ENCODE measurements at regions not wholly inside any gene's neighbourhood (a gene's known extent, or its start where the extent isn't known, plus 50 kb on each side); places are given as distances from the start of the nearest gene placed in this dataset.
"Not testable (repeated sequence)": the region's sequence is repeated elsewhere in the genome, so short reads cannot be mapped to it uniquely, and the experiment has no call there.

DNA sequence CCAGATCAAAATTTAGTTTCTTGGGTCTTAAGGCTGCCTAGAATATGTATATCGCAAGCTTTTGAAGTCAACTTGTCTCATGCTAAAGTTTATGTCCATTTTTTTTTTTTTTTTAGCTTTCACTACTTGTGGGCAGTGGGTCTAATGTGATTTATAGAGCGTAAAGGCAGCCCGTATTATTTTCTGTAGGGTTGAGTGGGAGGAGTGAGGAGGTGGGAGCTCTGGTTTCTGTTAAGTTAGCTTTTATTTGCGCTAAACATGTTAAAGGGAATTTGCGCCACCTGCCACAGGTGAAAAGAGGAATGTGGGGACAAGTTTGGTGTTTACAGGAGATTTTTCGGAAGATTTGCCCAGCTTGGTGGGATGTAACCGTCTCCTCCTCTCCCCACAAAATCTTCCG, 234.2 kb downstream of the IL20RB start:
- CTCF ChIA-PET = no interaction called here
- H3K4me1 Mint-ChIP-seq = no peaks in the 10 kb centered on the region
- Histone ChIP-seq H3K4me3 (ENCODE audit: control insufficient read depth in 1 of 2, extremely low read depth in 1 of 2, low read length in 1 of 2) (no peak overlapping the region), H3K27me3 (replicated peaks in 1 of 2; ENCODE audit: control insufficient read depth in 2 of 2, extremely low read depth in 1 of 2, insufficient read depth in 2 of 2, low read length in 1 of 2) (peaks cover 0 to 3% of the 10 kb centered on the region in 2 experiments), H3K9me3 (no peaks in the 10 kb centered on the region), H3K4me1 (ENCODE audit: control insufficient read depth in 1 of 2, extremely low read depth in 1 of 2, insufficient read depth in 2 of 2, low read length in 2 of 2) (no peaks in the 10 kb centered on the region), H3K36me3 (ENCODE audit: control insufficient read depth in 2 of 2, extremely low read depth in 1 of 2, insufficient read depth in 1 of 2, low read length in 1 of 2) (no peaks in the 10 kb centered on the region), H3K27ac (ENCODE audit: low read length) (no peak overlapping the region)
- ATAC-seq (replicated peaks in 1 of 4) (no peak), DNase-seq (no peak)
- WGBS (ENCODE audit: insufficient coverage) = 92% methylated on average over 4 of the region's 8 CpGs
- H3K27ac Mint-ChIP-seq = no peak overlapping the region
- H3K27me3 Mint-ChIP-seq = peaks cover 8 to 12% of the 10 kb centered on the region in 2 donors
- POLR2A ChIA-PET = no interaction called here
- H3K36me3 Mint-ChIP-seq = no peaks in the 10 kb centered on the region
- no peaks in the 10 kb centered on the region for H3K9me3 Mint-ChIP-seq
- no peak overlapping the region for H3K4me3 Mint-ChIP-seq

DNA sequence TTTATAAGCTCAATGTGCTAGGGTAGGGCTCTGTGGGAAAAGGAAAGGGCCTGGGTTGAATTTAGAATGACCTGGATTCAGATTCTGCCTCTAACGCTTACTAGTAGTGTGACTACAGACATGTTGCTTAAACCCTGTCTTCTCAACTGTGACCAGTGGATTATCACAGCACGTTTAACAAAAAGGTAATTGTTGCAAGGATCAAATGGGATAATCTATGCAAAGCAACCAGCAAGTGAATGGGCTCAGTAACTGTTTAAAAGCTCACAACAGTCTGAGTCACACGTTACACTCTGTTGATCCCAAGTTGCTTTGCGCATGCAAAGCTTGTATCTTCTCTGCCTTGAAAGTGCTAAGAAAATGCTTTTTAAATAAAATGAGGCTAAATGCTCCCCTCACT, 236.5 kb downstream of the IL20RB start:
- DNase-seq = no peak
- WGBS (ENCODE audit: insufficient coverage) = 68% methylated on average over 3 of the region's 4 CpGs
- Histone ChIP-seq H3K4me1 (ENCODE audit: control insufficient read depth in 1 of 2, extremely low read depth in 1 of 2, insufficient read depth in 2 of 2, low read length in 2 of 2) (no peaks in the 10 kb centered on the region), H3K4me3 (ENCODE audit: control insufficient read depth in 1 of 2, extremely low read depth in 1 of 2, low read length in 1 of 2) (no peak overlapping the region), H3K27ac (ENCODE audit: low read length) (no peak overlapping the region), H3K27me3 (replicated peaks in 1 of 2; ENCODE audit: control insufficient read depth in 2 of 2, extremely low read depth in 1 of 2, insufficient read depth in 2 of 2, low read length in 1 of 2) (peaks cover 0 to 3% of the 10 kb centered on the region in 2 experiments), H3K9me3 (no peaks in the 10 kb centered on the region), H3K36me3 (ENCODE audit: control insufficient read depth in 2 of 2, extremely low read depth in 1 of 2, insufficient read depth in 1 of 2, low read length in 1 of 2) (no peaks in the 10 kb centered on the region)
- CTCF ChIA-PET = interaction anchor here in 1 of 2 donors (0.5 kb wide), 1 partner anchor 383 kb away, joined by 3 read pairs; no protein-coding TSS in a partner anchor
- Mint-ChIP-seq H3K27ac (no peak overlapping the region), H3K36me3 (no peaks in the 10 kb centered on the region), H3K4me1 (no peaks in the 10 kb centered on the region), H3K4me3 (no peak overlapping the region), H3K27me3 (peaks cover 8 to 12% of the 10 kb centered on the region in 2 donors), H3K9me3 (peaks cover 0 to under 1% (median 0%) of the 10 kb centered on the region in 3 donors)
- POLR2A ChIA-PET = no interaction called here
- ATAC-seq (replicated peaks in 1 of 4) = no peak

DNA sequence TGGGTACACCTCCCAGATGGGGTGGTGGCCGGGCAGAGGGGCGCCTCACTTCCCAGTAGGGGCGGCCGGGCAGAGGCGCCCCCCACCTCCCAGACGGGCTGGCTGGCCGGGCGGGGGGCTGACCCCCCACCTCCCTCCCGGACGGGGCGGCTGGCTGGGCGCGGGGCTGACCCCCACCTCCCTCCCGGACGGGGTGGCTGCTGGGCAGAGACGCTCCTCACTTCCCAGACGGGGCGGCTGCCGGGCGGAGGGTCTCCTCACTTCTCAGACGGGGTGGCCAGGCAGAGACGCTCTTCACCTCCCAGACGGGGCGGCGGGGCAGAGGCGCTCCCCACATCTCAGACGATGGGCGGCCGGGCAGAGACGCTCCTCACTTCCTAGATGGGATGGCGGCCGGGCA, 240.6 kb downstream of the IL20RB start:
- H3K27me3 Mint-ChIP-seq = peaks cover 5 to 12% of the 10 kb centered on the region in 2 donors
- H3K4me3 Mint-ChIP-seq; H3K9me3 ChIP-seq; H3K27ac Mint-ChIP-seq; H3K4me1 Mint-ChIP-seq; H3K36me3 ChIP-seq (ENCODE audit: control insufficient read depth in 2 of 2, extremely low read depth in 1 of 2, insufficient read depth in 1 of 2, low read length in 1 of 2); POLR2A ChIA-PET; H3K4me1 ChIP-seq (ENCODE audit: control insufficient read depth in 1 of 2, extremely low read depth in 1 of 2, insufficient read depth in 2 of 2, low read length in 2 of 2); H3K27ac ChIP-seq (ENCODE audit: low read length); H3K36me3 Mint-ChIP-seq; H3K4me3 ChIP-seq (ENCODE audit: control insufficient read depth in 1 of 2, extremely low read depth in 1 of 2, low read length in 1 of 2); DNase-seq; CTCF ChIA-PET; ATAC-seq (replicated peaks in 1 of 4); H3K27me3 ChIP-seq (replicated peaks in 1 of 2; ENCODE audit: control insufficient read depth in 2 of 2, extremely low read depth in 1 of 2, insufficient read depth in 2 of 2, low read length in 1 of 2); H3K9me3 Mint-ChIP-seq: not testable (repeated sequence)
- WGBS (ENCODE audit: insufficient coverage) = 94% methylated on average over 8 of the region's 32 CpGs

DNA sequence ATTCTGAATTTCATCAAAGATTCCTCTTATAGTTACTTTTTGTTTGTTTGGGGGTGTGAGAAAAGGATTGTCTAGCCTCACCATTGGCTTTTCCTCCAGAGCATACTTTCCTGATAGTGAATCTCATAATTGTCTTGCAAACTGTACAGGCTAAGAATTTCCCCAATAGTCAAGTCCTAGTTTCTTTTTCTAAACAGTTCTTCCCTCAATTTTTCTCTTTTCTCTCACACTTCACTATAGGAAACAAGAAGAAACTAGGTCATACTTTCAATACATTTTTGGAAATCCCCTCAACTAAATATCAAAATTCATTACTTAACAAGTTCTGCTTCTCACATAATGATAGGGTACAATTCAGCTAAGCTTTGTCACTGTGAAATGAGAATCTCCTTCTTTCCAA, 241.9 kb downstream of the IL20RB start:
- no peaks in the 10 kb centered on the region for H3K36me3 Mint-ChIP-seq
- Histone ChIP-seq H3K4me1 (ENCODE audit: control insufficient read depth in 1 of 2, extremely low read depth in 1 of 2, insufficient read depth in 2 of 2, low read length in 2 of 2) (no peaks in the 10 kb centered on the region), H3K4me3 (ENCODE audit: control insufficient read depth in 1 of 2, extremely low read depth in 1 of 2, low read length in 1 of 2) (no peak overlapping the region), H3K9me3 (no peaks in the 10 kb centered on the region), H3K36me3 (ENCODE audit: control insufficient read depth in 2 of 2, extremely low read depth in 1 of 2, insufficient read depth in 1 of 2, low read length in 1 of 2) (no peaks in the 10 kb centered on the region), H3K27ac (ENCODE audit: low read length) (no peak overlapping the region), H3K27me3 (replicated peaks in 1 of 2; ENCODE audit: control insufficient read depth in 2 of 2, extremely low read depth in 1 of 2, insufficient read depth in 2 of 2, low read length in 1 of 2) (no peaks in the 10 kb centered on the region)
- H3K27ac Mint-ChIP-seq = no peak overlapping the region
- H3K9me3 Mint-ChIP-seq = peaks cover 0 to 8% (median 3%) of the 10 kb centered on the region in 3 donors
- H3K4me1 Mint-ChIP-seq = no peaks in the 10 kb centered on the region
- DNase-seq (no peak), ATAC-seq (replicated peaks in 1 of 4) (no peak)
- H3K4me3 Mint-ChIP-seq = no peak overlapping the region
- ChIA-PET POLR2A (no interaction called here), CTCF (no interaction called here)
- peaks cover 5 to 7% of the 10 kb centered on the region in 2 donors for H3K27me3 Mint-ChIP-seq

DNA sequence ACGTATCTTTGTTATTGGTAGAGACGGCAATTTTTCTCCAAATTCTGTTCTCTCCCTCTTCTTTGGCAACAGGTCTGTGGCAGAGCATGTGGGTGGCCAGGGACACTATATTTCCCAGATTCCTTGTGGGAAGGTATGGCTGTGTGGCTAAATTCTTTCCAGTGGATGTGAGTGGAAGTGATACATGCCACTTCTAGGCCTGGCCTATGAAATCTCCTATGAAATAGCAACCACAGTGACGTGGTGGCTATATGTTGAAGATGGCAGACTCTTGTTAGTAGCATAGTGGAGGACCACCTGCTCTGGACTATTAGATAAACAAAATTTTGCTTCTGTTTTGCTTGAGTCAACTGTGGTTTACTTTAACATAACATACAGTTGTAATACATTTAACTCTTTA, 243.3 kb downstream of the IL20RB start:
- Mint-ChIP-seq H3K4me1 (no peaks in the 10 kb centered on the region), H3K36me3 (no peaks in the 10 kb centered on the region), H3K27me3 (peaks cover 3 to 8% of the 10 kb centered on the region in 2 donors), H3K9me3 (peaks cover 0 to 8% (median 3%) of the 10 kb centered on the region in 3 donors), H3K27ac (no peak overlapping the region), H3K4me3 (no peak overlapping the region)
- Histone ChIP-seq H3K36me3 (ENCODE audit: control insufficient read depth in 2 of 2, extremely low read depth in 1 of 2, insufficient read depth in 1 of 2, low read length in 1 of 2) (no peaks in the 10 kb centered on the region), H3K27me3 (replicated peaks in 1 of 2; ENCODE audit: control insufficient read depth in 2 of 2, extremely low read depth in 1 of 2, insufficient read depth in 2 of 2, low read length in 1 of 2) (no peaks in the 10 kb centered on the region), H3K9me3 (no peaks in the 10 kb centered on the region), H3K4me1 (ENCODE audit: control insufficient read depth in 1 of 2, extremely low read depth in 1 of 2, insufficient read depth in 2 of 2, low read length in 2 of 2) (no peaks in the 10 kb centered on the region), H3K27ac (ENCODE audit: low read length) (no peak overlapping the region), H3K4me3 (ENCODE audit: control insufficient read depth in 1 of 2, extremely low read depth in 1 of 2, low read length in 1 of 2) (no peak overlapping the region)
- no CpG with 5 or more reads among the region's 3 CpGs for WGBS (ENCODE audit: insufficient coverage)
- ChIA-PET POLR2A (no interaction called here), CTCF (no interaction called here)
- ATAC-seq (replicated peaks in 1 of 4) (no peak), DNase-seq (no peak)

DNA sequence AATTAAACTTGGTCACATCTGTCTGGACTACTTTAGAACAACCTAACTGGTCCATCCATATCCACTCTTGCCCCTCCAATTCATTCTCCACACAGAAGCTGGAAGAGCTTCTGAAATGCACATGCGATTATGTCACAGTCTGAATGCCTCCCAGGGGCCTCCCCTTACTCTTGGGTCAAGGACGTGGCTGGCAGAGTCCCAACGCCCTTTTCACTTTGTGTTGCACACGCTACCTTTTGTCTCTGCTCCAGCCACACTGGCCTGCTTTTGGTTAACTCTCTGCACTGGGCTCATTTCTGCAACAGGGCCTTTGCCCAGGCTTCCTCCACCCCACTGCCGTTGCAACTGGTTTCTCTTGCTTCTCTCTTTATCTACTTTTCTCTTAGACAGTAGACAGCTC, 245.2 kb downstream of the IL20RB start:
- Histone ChIP-seq H3K36me3 (ENCODE audit: control insufficient read depth in 2 of 2, extremely low read depth in 1 of 2, insufficient read depth in 1 of 2, low read length in 1 of 2) (no peaks in the 10 kb centered on the region), H3K27me3 (replicated peaks in 1 of 2; ENCODE audit: control insufficient read depth in 2 of 2, extremely low read depth in 1 of 2, insufficient read depth in 2 of 2, low read length in 1 of 2) (no peaks in the 10 kb centered on the region), H3K9me3 (no peaks in the 10 kb centered on the region), H3K27ac (ENCODE audit: low read length) (no peak overlapping the region), H3K4me3 (ENCODE audit: control insufficient read depth in 1 of 2, extremely low read depth in 1 of 2, low read length in 1 of 2) (no peak overlapping the region), H3K4me1 (ENCODE audit: control insufficient read depth in 1 of 2, extremely low read depth in 1 of 2, insufficient read depth in 2 of 2, low read length in 2 of 2) (no peaks in the 10 kb centered on the region)
- ATAC-seq (replicated peaks in 1 of 4) (no peak), DNase-seq (no peak)
- H3K4me1 Mint-ChIP-seq = no peaks in the 10 kb centered on the region
- ChIA-PET POLR2A (no interaction called here), CTCF (no interaction called here)
- no peak overlapping the region for H3K27ac Mint-ChIP-seq
- WGBS (ENCODE audit: insufficient coverage) = 86% methylated on average over 5 of the region's 5 CpGs
- peaks cover 0 to 8% (median 3%) of the 10 kb centered on the region in 3 donors for H3K9me3 Mint-ChIP-seq
- H3K4me3 Mint-ChIP-seq = no peak overlapping the region
- no peaks in the 10 kb centered on the region for H3K36me3 Mint-ChIP-seq
- H3K27me3 Mint-ChIP-seq = peaks cover 3 to 5% of the 10 kb centered on the region in 2 donors

DNA sequence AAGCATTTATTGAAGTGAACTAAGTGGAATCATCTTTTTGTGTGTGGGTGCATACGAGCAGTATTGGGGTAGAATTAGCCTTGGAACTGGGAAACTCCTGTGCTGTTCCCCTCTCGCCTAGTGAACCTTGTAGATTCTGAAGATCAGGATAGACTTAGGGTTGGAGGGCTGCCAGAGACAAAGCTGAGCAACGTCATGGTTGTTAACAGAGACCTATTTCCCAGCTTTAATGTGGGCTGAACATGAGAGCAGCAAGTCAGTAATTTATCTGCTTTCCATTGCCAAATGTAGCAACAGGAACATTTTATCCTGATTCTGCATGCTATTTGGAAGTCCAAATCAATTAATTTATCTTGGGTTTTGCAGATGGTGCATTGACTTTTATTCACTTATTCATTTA, 246.6 kb downstream of the IL20RB start:
- H3K27ac ChIP-seq (ENCODE audit: low read length) = no peak overlapping the region
- CTCF ChIA-PET = no interaction called here
- no peaks in the 10 kb centered on the region for H3K36me3 ChIP-seq (ENCODE audit: control insufficient read depth in 2 of 2, extremely low read depth in 1 of 2, insufficient read depth in 1 of 2, low read length in 1 of 2)
- WGBS (ENCODE audit: insufficient coverage) = 50% methylated on average over 1 of the region's 3 CpGs
- DNase-seq = no peak
- peaks cover 0 to 3% of the 10 kb centered on the region in 2 experiments for H3K27me3 ChIP-seq (replicated peaks in 1 of 2; ENCODE audit: control insufficient read depth in 2 of 2, extremely low read depth in 1 of 2, insufficient read depth in 2 of 2, low read length in 1 of 2)
- H3K9me3 ChIP-seq = no peaks in the 10 kb centered on the region
- Mint-ChIP-seq H3K9me3 (peaks cover 0 to 6% (median 3%) of the 10 kb centered on the region in 3 donors), H3K27ac (no peak overlapping the region), H3K36me3 (no peaks in the 10 kb centered on the region), H3K27me3 (peaks cover 3 to 5% of the 10 kb centered on the region in 2 donors), H3K4me3 (no peak overlapping the region), H3K4me1 (no peaks in the 10 kb centered on the region)
- POLR2A ChIA-PET = no interaction called here
- ATAC-seq (replicated peaks in 1 of 4) = no peak
- no peaks in the 10 kb centered on the region for H3K4me1 ChIP-seq (ENCODE audit: control insufficient read depth in 1 of 2, extremely low read depth in 1 of 2, insufficient read depth in 2 of 2, low read length in 2 of 2)
- no peak overlapping the region for H3K4me3 ChIP-seq (ENCODE audit: control insufficient read depth in 1 of 2, extremely low read depth in 1 of 2, low read length in 1 of 2)
